GM19438 (cell line): ENCODE measurements at regions not wholly inside any gene's neighbourhood (a gene's known extent, or its start where the extent isn't known, plus 50 kb on each side); places are given as distances from the start of the nearest gene placed in this dataset.

ENCODE experiments used
- ATAC-seq: cut with Tn5 transposase; IDR thresholded peaks from one replicate; pipeline ENCODE4 v1.9.1; 2021; ENCODE audit warnings: low read depth; ENCODE audit not compliant: unreplicated experiment

GRCh38 chr12:115474539-115475353 lies 790.8 kb upstream of the TBX3 start:
- ATAC-seq, result no peak

- no peak for ATAC-seq
These were observed 789.4 kb upstream of the TBX3 start for GRCh38 chr12:115473257-115473956.

- ATAC-seq, result no peak
These were observed 788.9 kb upstream of the TBX3 start for GRCh38 chr12:115472852-115473251.

- no peak for ATAC-seq
These were observed 787.0 kb upstream of the TBX3 start for GRCh38 chr12:115470977-115471376.

GRCh38 chr12:115470526-115470925 lies 786.6 kb upstream of the TBX3 start:
- no peak for ATAC-seq

GRCh38 chr12:115468087-115468510 lies 784.1 kb upstream of the TBX3 start:
- no peak for ATAC-seq

GRCh38 chr12:115467531-115467930 lies 783.6 kb upstream of the TBX3 start:
- ATAC-seq, result no peak

- no peak for ATAC-seq
These were observed 782.1 kb upstream of the TBX3 start for GRCh38 chr12:115466076-115466475.

- ATAC-seq, result no peak
These were observed 780.7 kb upstream of the TBX3 start for GRCh38 chr12:115464661-115465060.

DNA sequence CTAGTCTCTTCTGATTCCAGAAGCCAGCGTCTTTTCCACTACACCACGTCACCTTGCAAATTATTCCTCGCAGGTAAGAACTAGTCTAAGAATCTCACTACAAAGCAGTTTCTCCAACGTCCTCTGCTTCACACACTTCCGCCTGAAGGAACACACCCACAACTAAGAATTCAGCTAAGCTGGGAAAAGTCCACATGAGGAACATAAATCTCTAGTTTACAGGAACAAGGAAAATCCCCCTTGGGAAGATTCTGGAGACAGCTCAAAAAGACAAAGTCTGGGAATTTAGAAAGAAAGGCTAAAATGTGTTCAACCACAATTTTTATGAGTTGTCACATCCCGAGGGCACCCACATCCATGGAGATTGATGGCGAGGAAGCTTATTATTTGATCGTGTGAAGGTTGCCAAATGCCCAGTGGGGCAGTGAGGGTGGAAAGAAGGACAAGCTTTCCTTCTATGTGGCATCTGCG lies 780.2 kb upstream of the TBX3 start:
- ATAC-seq, result no peak

GRCh38 chr12:115461401-115461800 lies 777.4 kb upstream of the TBX3 start:
- no peak for ATAC-seq

GRCh38 chr12:115457798-115458197 lies 773.8 kb upstream of the TBX3 start:
- no peak for ATAC-seq

DNA sequence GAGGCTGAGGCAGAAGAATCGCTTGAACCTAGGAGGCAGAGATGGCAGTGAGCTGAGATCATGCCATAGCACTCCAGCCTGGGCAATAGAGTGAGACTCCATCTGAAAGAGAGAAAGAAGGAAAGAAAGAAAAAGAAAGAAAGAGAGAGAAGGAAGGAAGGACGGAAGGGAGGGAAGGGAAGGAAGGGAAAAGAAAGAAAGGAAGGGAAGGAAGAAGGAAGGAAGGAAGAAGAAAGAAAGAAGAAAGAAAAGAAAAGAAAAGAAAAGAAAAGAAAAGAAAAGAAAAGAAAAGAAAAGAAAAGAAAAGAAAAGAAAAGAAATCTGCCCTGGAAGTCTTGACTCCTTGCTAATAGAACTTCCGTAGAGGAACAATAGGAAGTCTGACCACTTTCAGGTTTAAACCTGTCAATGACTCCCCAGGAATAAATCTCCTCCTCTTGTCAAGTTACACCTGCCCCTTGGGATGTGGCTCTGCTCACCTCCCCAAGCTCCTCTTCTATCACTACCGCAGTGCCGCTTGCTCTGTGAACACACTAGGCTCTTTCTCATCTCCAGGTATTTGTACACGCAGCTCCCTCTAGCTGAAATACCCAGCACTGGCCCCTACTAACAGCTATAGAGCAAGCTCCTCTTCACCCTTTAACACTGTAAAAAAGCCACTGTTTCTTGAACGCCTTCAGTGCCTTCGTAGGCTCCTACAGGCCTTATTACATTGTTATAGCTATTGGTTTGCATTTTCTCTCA lies 773.1 kb upstream of the TBX3 start:
- ATAC-seq, result no peak

GRCh38 chr12:115455268-115455681 lies 771.3 kb upstream of the TBX3 start:
- no peak for ATAC-seq

- ATAC-seq, result no peak
These were observed 768.8 kb upstream of the TBX3 start for GRCh38 chr12:115452751-115453281.

- no peak for ATAC-seq
These were observed 768.1 kb upstream of the TBX3 start for GRCh38 chr12:115451780-115452736.

GRCh38 chr12:115451151-115451779 lies 767.3 kb upstream of the TBX3 start:
- no peak for ATAC-seq

- ATAC-seq, result no peak
These were observed 766.7 kb upstream of the TBX3 start for GRCh38 chr12:115450710-115451109.

GRCh38 chr12:115450017-115450416 lies 766.0 kb upstream of the TBX3 start:
- no peak for ATAC-seq
